CD14-positive monocyte (primary cell): ENCODE measurements at regions not wholly inside any gene's neighbourhood (a gene's known extent, or its start where the extent isn't known, plus 50 kb on each side); places are given as distances from the start of the nearest gene placed in this dataset.

Source experiments
- DNase-seq, 3 donors: peaks; one replicate each; pipeline ENCODE4 v3.0.0-alpha.2; 2011 to 2022
- H2AFZ ChIP-seq: 2 replicates; pipeline ENCODE4 v1.6.0; 2012; ENCODE audit warnings: mild to moderate bottlenecking, low read depth, low read length, inconsistent platforms; ENCODE audit not compliant: insufficient read depth, poor library complexity, severe bottlenecking
- H3K27ac ChIP-seq, 2 donors: 1 replicate in 1 of 2; 2 replicates in 1 of 2; pipeline ENCODE4 v1.5.1; 2012 to 2013; ENCODE audit warnings: low read length in 2 of 2, control low read depth in 1 of 2, inconsistent platforms in 1 of 2, low read depth in 1 of 2, mild to moderate bottlenecking in 1 of 2
- H3K27me3 ChIP-seq, 2 donors: one replicate each; pipeline versions ENCODE4 v1.6.0 to v1.6.1; 2011 to 2013; ENCODE audit warnings: low read length in 2 of 2; ENCODE audit not compliant: control insufficient read depth in 2 of 2, insufficient read depth in 2 of 2
- H3K36me3 ChIP-seq, 2 donors: replicated peaks in 1 of 2; 1 replicate in 1 of 2; 2 replicates in 1 of 2; pipeline versions ENCODE4 v1.5.1 to v1.6.1; 2012 to 2013; ENCODE audit warnings: low read length in 2 of 2, control low read depth in 1 of 2, inconsistent platforms in 1 of 2, mild to moderate bottlenecking in 1 of 2; ENCODE audit not compliant: insufficient read depth in 2 of 2, control insufficient read depth in 1 of 2
- H3K4me1 ChIP-seq, 2 donors: 1 replicate in 1 of 2; 2 replicates in 1 of 2; pipeline versions ENCODE4 v1.5.1 to v1.6.1; 2012 to 2013; ENCODE audit warnings: low read length in 2 of 2, control low read depth in 1 of 2, inconsistent platforms in 1 of 2, mild to moderate bottlenecking in 1 of 2, moderate library complexity in 1 of 2; ENCODE audit not compliant: insufficient read depth in 2 of 2, control insufficient read depth in 1 of 2
- H3K4me2 ChIP-seq: replicated peaks from 2 replicates; pipeline ENCODE3; 2012; ENCODE audit warnings: low read length, moderate library complexity, mild to moderate bottlenecking; ENCODE audit not compliant: poor library complexity, severe bottlenecking; ENCODE audit errors: extremely low read depth
- H3K4me3 ChIP-seq, 3 experiments: fragments of 200-600 bp in 1 of 3; sonication (generic) in 1 of 3; replicated peaks in 1 of 3; 1 replicate in 2 of 3; 2 replicates in 1 of 3; pipeline ENCODE4 v1.5.1; 2011 to 2013; ENCODE audit warnings: low read length in 3 of 3, mild to moderate bottlenecking in 3 of 3, control low read depth in 2 of 3, low read depth in 2 of 3, inconsistent platforms in 1 of 3, moderate library complexity in 1 of 3
- H3K79me2 ChIP-seq: 2 replicates; pipeline ENCODE4 v1.6.0; 2012; ENCODE audit warnings: mild to moderate bottlenecking, control low read depth, inconsistent platforms, low read length, moderate library complexity; ENCODE audit not compliant: insufficient read depth
- H3K9ac ChIP-seq: 2 replicates; pipeline ENCODE4 v1.6.0; 2017; ENCODE audit warnings: low read length, mild to moderate bottlenecking; ENCODE audit not compliant: insufficient read depth, poor library complexity, severe bottlenecking
- H3K9me3 ChIP-seq, 2 donors: replicated peaks in 1 of 2; 1 replicate in 1 of 2; 2 replicates in 1 of 2; pipeline versions ENCODE4 v1.5.1 to v1.6.1; 2012 to 2013; ENCODE audit warnings: low read length in 2 of 2, control low read depth in 1 of 2; ENCODE audit not compliant: control insufficient read depth in 1 of 2, insufficient read depth in 1 of 2
- H4K20me1 ChIP-seq: 2 replicates; pipeline ENCODE4 v1.6.0; 2012; ENCODE audit warnings: mild to moderate bottlenecking, low read length, control low read depth, moderate library complexity; ENCODE audit not compliant: insufficient read depth
- H3K27ac Mint-ChIP-seq, 7 donors: one replicate each; pipeline ENCODE4 v1.8.0; 2020; ENCODE audit warnings: mild to moderate bottlenecking in 7 of 7, mixed read lengths in 7 of 7, moderate library complexity in 6 of 7, inconsistent platforms in 2 of 7
- H3K27me3 Mint-ChIP-seq, 3 donors: one replicate each; pipeline ENCODE4 v1.8.0; 2021 to 2022; ENCODE audit warnings: low read depth in 3 of 3, mild to moderate bottlenecking in 3 of 3, mixed read lengths in 3 of 3, moderate library complexity in 3 of 3, inconsistent platforms in 1 of 3
- H3K36me3 Mint-ChIP-seq, 2 donors: one replicate each; pipeline ENCODE4 v1.8.0; 2020; ENCODE audit warnings: mixed read lengths in 2 of 2, inconsistent platforms in 1 of 2, mild to moderate bottlenecking in 1 of 2
- H3K4me1 Mint-ChIP-seq: one replicate; pipeline ENCODE4 v1.8.0; 2020; ENCODE audit warnings: mild to moderate bottlenecking, mixed read lengths
- H3K4me3 Mint-ChIP-seq, 2 donors: one replicate each; pipeline ENCODE4 v1.8.0; 2020; ENCODE audit warnings: mild to moderate bottlenecking in 2 of 2, mixed read lengths in 2 of 2, moderate library complexity in 1 of 2
- H3K9me3 Mint-ChIP-seq, 7 donors: one replicate each; pipeline ENCODE4 v1.8.0; 2020 to 2022; ENCODE audit warnings: mixed read lengths in 7 of 7, mild to moderate bottlenecking in 6 of 7, moderate library complexity in 6 of 7, inconsistent platforms in 2 of 7
- CTCF ChIP-seq: fragments of 200-600 bp; IDR thresholded peaks from one replicate; pipeline ENCODE4 v1.8.0; 2022; ENCODE audit warnings: antibody characterized with exemption, mild to moderate bottlenecking
- WGBS: methylation state at CpG from one replicate; pipeline ENCODE4 v1.1.5; 2013; ENCODE audit warnings: missing lambda C conversion rate; ENCODE audit not compliant: insufficient coverage; 5-methylcytosine and 5-hydroxymethylcytosine counted together
- intact Hi-C, 2 donors: fragments of 100-400 bp; cut with micrococcal nuclease; formaldehyde crosslinking; loops; one replicate each; pipeline versions ENCODE4 v1.15.0 to v1.15.1; 2023

- no peaks in the 10 kb centered on the region for H3K4me1 ChIP-seq
- H3K9me3 Mint-ChIP-seq: peaks cover 0 to 6% (median 0%) of the 10 kb centered on the region in 7 donors
- no peak for DNase-seq
- H3K9me3 ChIP-seq: no peaks in the 10 kb centered on the region
- H3K27ac Mint-ChIP-seq: no peak overlapping the region
- H3K27ac ChIP-seq: no peak overlapping the region
- no peak for TF ChIP-seq CTCF
- WGBS: no CpG with 5 or more reads among the region's 1 CpG
- no peak overlapping the region for H3K4me2 ChIP-seq
- H4K20me1 ChIP-seq: no peaks in the 10 kb centered on the region
- no peaks in the 10 kb centered on the region for H3K27me3 ChIP-seq
- H3K36me3 ChIP-seq: no peaks in the 10 kb centered on the region
- H3K4me1 Mint-ChIP-seq: peaks cover 3% of the 10 kb centered on the region
- H3K79me2 ChIP-seq: no peaks in the 10 kb centered on the region
- no peak overlapping the region for H3K4me3 ChIP-seq
- intact Hi-C loops: no loop called here
- no peak overlapping the region for H3K4me3 Mint-ChIP-seq
- H3K9ac ChIP-seq: no peak overlapping the region
- no peaks in the 10 kb centered on the region for H3K36me3 Mint-ChIP-seq
- H2AFZ ChIP-seq: no peak overlapping the region
- H3K27me3 Mint-ChIP-seq: peaks cover 2 to 3% (median 2%) of the 10 kb centered on the region in 3 donors
Observed at GRCh38 chr5:118558871-118559270, 429.5 kb downstream of the DTWD2 start.

- H3K27me3 ChIP-seq: no peaks in the 10 kb centered on the region
- Mint-ChIP-seq H3K4me1 (no peaks in the 10 kb centered on the region), H3K9me3 (peaks cover 0 to 6% (median 0%) of the 10 kb centered on the region in 7 donors), H3K27ac (no peak overlapping the region), H3K4me3 (no peak overlapping the region), H3K36me3 (no peaks in the 10 kb centered on the region), H3K27me3 (peaks cover 2 to 4% (median 2%) of the 10 kb centered on the region in 3 donors)
- H3K4me1 ChIP-seq: no peaks in the 10 kb centered on the region
- intact Hi-C loops: no loop called here
- no peak for DNase-seq
- H3K27ac ChIP-seq: no peak overlapping the region
- no peaks in the 10 kb centered on the region for H4K20me1 ChIP-seq
- H3K36me3 ChIP-seq: no peaks in the 10 kb centered on the region
- H3K4me3 ChIP-seq: no peak overlapping the region
- no peak overlapping the region for H3K9ac ChIP-seq
- H3K79me2 ChIP-seq: no peaks in the 10 kb centered on the region
- no peak for TF ChIP-seq CTCF
- no peak overlapping the region for H3K4me2 ChIP-seq
- no peak overlapping the region for H2AFZ ChIP-seq
- no peaks in the 10 kb centered on the region for H3K9me3 ChIP-seq
- WGBS: 100% methylated on average over 2 of the region's 4 CpGs
Observed at GRCh38 chr5:118557251-118557661, 431.1 kb downstream of the DTWD2 start.
